Stimulated activated naive CD8-positive, alpha-beta T cell treated with anti-CD3 and anti-CD28 coated beads, Interleukin-15, amount 100 ng/mL, for 72 hours (primary cell): ENCODE measurements at regions not wholly inside any gene's neighbourhood (a gene's known extent, or its start where the extent isn't known, plus 50 kb on each side); places are given as distances from the start of the nearest gene placed in this dataset.

ENCODE experiments used
- ATAC-seq: fragments of 150-1000 bp; cut with Tn5 transposase; 2 replicates; pipeline ENCODE4 v1.10.0; 2021; ENCODE audit warnings: mild to moderate bottlenecking, moderate library complexity
- DNase-seq, 2 donors: peaks; one replicate each; pipeline ENCODE4 v3.0.0; 2021 to 2022
- H3K27ac Mint-ChIP-seq, 2 donors: one replicate each; pipeline ENCODE4 v1.8.0; 2022; ENCODE audit warnings: mild to moderate bottlenecking in 2 of 2, mixed read lengths in 2 of 2, moderate library complexity in 2 of 2
- H3K27me3 Mint-ChIP-seq: one replicate; pipeline ENCODE4 v1.8.0; 2022; ENCODE audit warnings: mixed read lengths
- H3K4me1 Mint-ChIP-seq: one replicate; pipeline ENCODE4 v1.8.0; 2022; ENCODE audit warnings: mild to moderate bottlenecking, mixed read lengths
- H3K4me3 Mint-ChIP-seq, 2 donors: one replicate each; pipeline ENCODE4 v1.8.0; 2022; ENCODE audit warnings: mild to moderate bottlenecking in 2 of 2, mixed read lengths in 2 of 2, moderate library complexity in 1 of 2
- H3K9me3 Mint-ChIP-seq, 2 donors: one replicate each; pipeline ENCODE4 v1.8.0; 2022; ENCODE audit warnings: mixed read lengths in 2 of 2

DNA sequence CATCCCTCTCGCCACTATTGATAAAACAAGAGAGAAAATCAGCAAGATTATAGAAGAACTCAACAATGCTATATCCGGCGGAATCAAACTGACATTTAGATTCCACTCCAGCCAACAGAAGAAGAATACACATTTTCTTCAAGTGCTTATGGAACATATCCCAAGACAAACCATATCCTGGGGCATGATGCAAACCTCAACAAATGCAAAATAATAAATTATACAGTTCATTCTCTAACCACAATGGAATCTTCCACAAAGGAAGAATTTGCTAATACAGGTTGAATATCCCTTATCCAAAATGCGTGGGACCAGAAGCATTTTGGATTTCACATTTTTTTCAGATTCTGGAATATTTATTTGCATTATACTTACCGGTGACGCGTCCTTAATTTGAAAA, 51.4 kb upstream of the YPEL5 start:
- DNase-seq = no peak
- ATAC-seq = no peak
- no peak overlapping the region for H3K4me3 Mint-ChIP-seq
- no peak overlapping the region for H3K27ac Mint-ChIP-seq
- H3K4me1 Mint-ChIP-seq = peaks cover 7% of the 10 kb centered on the region
- H3K27me3 Mint-ChIP-seq = peaks cover 47% of the 10 kb centered on the region
- no peaks in the 10 kb centered on the region for H3K9me3 Mint-ChIP-seq

GRCh38 chr2:30096451-30096850, 50.4 kb upstream of the YPEL5 start:
- Mint-ChIP-seq H3K4me3 (no peak overlapping the region), H3K4me1 (no peaks in the 10 kb centered on the region), H3K27me3 (peaks cover 38% of the 10 kb centered on the region), H3K9me3 (no peaks in the 10 kb centered on the region), H3K27ac (no peak overlapping the region)
- ATAC-seq (no peak), DNase-seq (no peak)
